A172 (cell line): ENCODE measurements at regions not wholly inside any gene's neighbourhood (a gene's known extent, or its start where the extent isn't known, plus 50 kb on each side); places are given as distances from the start of the nearest gene placed in this dataset.

Experiments used
- DNase-seq: peaks from one replicate; pipeline ENCODE4 v3.0.0-alpha.2; 2015; ENCODE audit warnings: low spot score

DNA sequence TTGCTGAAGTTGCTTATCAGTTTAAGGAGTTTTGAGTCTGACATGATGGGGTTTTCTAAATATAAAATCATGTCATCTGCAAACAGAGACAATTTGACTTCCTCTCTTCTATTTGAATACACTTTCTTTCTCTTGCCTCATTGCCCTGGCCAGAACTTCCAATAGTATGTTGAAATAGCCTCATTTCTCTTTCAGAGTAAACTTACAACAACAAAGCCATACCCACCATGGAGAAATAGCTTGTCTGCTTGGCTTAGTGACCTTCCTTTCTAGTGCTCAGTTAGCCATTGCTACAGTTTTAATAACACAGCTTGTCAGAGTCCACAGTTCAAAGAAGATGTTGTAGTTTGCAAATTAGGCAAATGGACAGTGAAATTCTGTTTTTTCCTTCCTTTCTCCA, 228.0 kb downstream of the ETAA1 start:
- no peak for DNase-seq

GRCh38 chr2:67625690-67626475, 228.8 kb downstream of the ETAA1 start:
- DNase-seq = peak; percentile 85

DNA sequence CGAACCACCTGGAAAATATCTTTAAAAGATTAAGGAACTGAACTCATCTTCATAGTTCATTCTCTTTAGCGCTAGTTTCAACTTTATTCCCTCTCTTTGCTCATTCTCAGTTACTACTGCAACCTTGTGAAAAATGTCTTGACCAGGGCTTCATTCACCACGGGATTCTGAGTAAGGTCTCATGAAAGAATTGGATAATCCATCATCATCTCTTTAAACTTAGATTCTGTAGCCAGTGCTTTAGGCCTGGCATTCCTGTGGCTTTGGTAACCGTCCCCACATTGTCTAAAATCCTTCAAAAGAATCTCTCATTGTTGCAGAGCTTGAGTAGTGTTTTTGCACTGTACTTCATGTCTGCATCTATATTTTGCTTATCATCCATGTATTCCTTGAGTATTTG, 229.5 kb downstream of the ETAA1 start:
- peak; percentile 86 for DNase-seq

DNA sequence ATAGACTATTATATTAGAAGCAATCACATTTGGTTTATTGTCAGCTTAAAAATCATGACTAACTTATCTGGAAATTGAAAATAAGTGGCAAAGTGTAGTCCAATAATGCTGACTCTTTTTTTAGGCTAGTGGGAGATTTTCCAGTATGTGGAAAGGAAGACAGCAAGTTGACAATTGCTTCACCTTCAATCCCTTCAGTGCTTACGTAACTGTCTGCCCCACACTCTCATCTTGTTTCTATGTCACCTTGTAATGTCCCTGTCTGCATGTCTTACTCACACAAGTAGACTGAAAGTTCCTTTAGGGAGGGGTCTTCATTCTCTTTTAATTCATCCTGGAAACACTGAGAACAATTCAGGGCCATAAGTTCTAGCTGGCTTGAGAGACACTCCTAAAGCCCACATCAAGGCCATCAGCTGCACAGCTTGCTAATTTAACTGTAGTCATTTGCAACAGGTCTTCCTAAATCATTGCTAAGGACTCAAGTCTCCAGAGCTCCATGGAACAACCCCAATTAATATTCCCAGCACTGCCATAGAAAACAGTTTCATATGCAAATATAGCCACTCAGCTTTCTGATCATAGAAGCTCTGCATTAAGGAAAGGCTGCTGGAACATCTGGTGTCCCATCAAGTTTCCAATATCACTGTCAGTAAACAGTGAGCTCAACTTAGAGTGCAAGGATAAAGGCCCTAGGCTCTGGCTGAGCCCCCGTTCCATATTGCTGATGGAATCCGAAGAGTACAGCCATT, 230.5 kb downstream of the ETAA1 start:
- no peak for DNase-seq

GRCh38 chr2:67628892-67629291, 231.8 kb downstream of the ETAA1 start:
- DNase-seq = no peak

DNA sequence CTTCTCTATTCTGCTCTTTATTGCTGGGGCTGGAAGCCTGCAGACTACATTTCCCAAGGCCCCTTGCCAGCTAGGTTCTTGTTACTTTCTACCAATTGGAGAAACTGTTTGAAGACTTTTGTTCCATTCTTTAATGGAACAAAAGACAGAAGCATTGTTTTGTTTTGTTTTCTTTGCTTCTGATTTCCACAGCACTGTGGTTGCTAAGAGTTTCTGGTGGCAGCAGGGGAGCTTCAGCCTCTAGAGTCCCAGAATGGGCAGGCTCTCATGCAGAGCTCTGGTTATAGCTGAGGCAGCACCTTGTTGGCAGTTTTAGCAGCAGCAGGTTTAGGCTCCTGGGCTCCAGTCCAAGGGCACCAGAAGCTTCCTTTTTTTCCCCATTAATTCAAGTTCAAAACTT, 234.3 kb downstream of the ETAA1 start:
- no peak for DNase-seq

- DNase-seq = peak; percentile 67
Observed at GRCh38 chr2:67633212-67633856, 236.2 kb downstream of the ETAA1 start.

- no peak for DNase-seq
Observed at GRCh38 chr2:67638146-67638545, 241.0 kb downstream of the ETAA1 start.

DNA sequence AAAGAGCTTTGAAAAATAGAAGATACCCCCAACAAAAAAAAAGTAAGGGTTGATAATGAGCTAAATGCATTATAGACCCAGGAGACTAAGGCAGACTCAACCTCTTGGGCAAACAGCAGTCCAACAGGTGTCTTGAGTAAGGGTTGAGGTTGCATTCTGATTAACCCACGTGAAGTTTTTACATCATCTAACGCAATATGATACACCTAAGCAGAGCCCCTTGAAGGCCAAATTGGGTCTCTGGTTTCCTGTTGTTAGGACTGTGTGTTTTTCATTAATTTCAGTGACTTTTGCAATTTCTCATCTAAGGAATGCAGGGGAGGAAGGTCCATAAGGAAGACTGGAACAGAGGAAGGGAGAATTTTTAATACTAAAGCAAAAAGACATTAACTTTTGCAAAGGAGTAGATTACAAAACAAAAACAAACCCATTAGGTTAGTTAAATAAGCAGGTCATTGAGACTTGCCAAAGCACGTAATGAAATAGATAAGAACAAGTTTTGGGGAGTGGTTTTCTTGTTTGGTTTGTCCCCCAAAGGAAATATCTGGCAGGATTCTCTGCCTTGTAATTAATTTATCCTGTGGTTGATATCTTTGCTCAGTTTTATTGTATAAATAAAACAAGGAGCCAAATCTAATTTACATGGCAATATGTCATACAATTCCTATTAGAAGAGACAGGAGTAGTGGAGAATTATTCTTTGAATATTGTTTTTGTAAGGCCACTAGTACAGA, 244.3 kb downstream of the ETAA1 start:
- no peak for DNase-seq

DNA sequence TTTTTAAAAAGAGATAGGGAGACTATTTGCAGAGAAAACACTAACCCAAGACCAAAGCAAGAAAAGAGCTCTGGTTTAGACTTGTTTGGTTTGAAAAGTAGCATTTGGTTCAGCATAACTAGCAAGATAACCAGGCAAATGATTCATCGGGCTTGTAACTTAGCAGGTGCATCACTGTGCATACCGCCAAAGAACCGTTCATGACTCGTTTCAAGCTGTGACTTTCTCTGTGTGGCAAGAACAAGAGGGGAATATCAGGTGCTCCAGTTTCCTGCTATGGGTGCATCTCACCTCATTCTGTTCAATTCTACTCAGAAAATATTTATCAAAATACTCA, 244.9 kb downstream of the ETAA1 start:
- DNase-seq = peak; percentile 62

DNA sequence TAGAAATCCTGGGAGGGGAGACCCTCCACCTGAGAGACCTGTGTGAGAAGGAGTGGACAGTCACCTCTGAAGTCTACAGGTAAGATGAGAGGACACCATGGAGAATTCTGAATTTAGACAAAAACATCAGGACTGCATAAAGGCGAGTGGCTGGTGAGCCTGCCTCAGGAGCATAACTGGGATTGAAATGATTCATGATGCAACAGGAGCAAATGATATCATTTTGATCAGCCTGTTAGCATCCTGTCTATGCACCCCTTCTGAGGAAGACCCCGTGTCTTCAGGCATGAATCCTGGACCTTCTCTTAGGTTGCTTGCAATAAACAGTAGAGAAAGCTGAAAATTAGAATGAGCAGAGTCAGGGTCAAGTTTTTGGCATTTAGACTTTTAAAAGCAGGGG, 245.8 kb downstream of the ETAA1 start:
- no peak for DNase-seq

DNA sequence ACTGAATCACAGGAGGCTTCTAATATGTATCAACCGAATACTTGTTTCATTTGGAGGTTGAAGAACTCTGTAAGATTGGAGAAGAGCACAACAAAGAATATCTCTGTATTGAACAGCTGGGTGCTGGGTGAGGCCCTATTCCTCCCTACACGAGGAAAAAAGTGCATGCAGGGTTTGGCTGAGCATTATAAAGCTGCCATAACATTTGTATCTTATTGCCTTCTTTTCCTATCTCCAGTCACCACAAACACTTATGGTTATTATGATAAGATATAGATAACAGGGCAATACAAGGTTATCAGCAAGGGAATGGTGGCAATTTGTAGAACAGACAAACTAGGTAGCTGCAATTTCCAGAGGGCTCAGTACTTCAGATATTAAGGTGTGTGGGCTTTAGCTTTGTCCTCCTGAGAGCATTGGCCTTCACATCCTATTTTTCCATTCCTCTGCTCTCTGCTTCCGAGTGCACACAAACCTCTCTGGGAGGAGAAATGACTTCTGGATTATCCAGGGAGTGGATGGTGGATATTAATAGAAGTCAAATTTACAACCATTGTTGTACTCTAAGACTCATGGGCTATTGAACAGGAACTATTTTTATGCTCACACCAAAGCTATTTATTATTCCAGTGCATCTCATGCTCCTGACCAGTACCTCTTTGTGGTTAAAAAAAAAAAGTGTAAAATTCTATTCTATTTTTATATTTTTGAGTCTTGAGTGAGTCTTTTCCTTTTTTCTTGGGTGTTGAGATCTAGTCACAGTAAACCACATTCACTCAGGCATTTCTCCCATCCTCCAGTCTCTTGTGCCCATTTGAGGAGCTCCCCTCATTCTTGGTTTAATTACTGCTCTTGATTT, 248.4 kb downstream of the ETAA1 start:
- no peak for DNase-seq

GRCh38 chr2:67646714-67647333, 249.7 kb downstream of the ETAA1 start:
- DNase-seq = no peak

GRCh38 chr2:67649331-67650261, 252.5 kb downstream of the ETAA1 start:
- DNase-seq = peak; percentile 15

DNA sequence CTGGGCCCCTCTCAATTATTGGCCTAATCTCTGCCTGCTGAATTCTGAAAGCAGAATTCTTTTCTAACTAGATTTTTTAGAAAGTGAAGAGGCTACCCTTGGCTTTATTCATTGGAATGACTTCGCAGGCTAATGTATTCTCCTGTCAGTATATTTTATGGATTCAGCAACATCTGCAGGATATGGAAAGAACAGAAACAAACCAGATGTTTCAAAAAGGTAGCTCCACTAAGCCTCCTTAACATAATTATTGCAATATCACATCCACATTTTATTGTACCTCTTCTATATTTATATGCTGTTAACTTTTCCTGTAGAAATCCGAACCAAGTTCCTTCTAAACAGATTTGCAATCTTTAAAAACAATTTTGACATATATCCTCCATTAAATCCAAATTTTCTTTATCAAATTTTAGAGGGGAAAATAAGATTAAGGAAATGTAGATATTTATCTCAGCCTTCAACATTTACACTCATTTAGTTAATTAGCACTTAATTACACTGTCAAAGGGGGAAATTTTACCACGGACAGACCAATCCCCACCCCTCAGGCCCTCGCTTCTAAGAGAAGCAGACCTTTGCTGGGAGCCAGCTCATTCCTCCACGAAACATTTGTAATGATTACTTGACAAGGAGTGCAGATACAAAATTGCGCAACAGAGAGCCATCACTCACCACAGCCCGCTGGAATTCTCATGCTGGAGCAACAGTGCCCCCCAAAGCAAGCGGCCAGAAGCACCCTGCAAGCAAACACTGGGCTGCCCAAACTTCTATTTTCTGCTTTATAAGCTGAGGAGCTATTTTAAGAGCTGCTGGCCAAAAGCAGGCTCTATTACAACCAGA, 253.4 kb downstream of the ETAA1 start:
- peak; percentile 89 for DNase-seq

- DNase-seq = no peak
Observed at GRCh38 chr2:67651565-67651964, 254.4 kb downstream of the ETAA1 start.

DNA sequence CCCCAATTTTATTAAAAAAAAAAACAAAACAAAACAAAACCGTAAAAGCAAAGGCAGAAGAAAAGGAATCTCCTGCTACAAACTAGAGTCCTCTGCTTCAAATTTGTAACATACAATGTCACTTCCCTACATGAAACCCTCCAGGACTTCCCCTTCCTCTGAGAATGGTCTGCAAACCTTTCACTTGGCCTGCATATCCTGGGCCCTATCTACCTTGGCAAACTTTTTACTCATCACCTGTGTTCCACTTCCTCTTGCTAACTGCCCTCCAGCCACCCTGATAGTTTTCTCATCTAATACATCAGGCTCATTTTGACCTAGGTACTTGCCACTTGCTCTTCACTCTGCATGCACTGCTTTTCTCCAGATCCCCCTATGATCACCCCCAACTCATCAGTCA, 255.5 kb downstream of the ETAA1 start:
- DNase-seq = no peak

DNA sequence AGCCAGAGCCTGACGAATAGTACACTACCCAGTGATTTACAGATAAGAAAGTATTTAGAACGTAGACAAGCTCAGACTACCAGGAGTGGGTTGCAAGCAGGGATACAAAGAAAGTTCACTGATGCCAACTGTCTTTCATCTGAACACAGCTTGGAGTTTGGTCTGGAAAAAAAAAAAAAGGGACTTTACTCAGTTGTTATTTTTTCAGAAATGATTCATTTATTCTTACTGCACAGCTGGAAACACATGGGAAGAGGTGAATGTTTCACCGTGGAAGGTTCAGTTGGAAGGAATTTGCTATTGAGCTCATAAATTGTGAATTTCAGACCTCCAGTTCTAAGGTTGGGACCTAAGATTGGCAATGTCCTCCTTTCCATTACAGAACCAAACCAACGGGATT, 259.7 kb downstream of the ETAA1 start:
- DNase-seq = no peak

- no peak for DNase-seq
Observed at GRCh38 chr2:67658820-67659219, 261.7 kb downstream of the ETAA1 start.
